Tibial nerve (tissue), 4 donors: ENCODE measurements at regions not wholly inside any gene's neighbourhood (a gene's known extent, or its start where the extent isn't known, plus 50 kb on each side); places are given as distances from the start of the nearest gene placed in this dataset.

Experiments
- DNase-seq, 2 donors: peaks; one replicate each; pipeline ENCODE4 v3.0.0-alpha.2; 2019; ENCODE audit warnings: low spot score in 2 of 2
- H3K27ac ChIP-seq, 4 donors: fragments of 200-600 bp; sonication (generic) in 3 of 4; one replicate each; pipeline ENCODE4 v1.5.1; 2017 to 2019; ENCODE audit warnings: mild to moderate bottlenecking in 1 of 4
- H3K27me3 ChIP-seq, 2 donors: fragments of 200-600 bp; sonication (generic) in 1 of 2; one replicate each; pipeline versions ENCODE4 v1.5.1 to v1.6.0; 2017 to 2019
- H3K36me3 ChIP-seq, 3 donors: fragments of 200-600 bp; sonication (generic); one replicate each; pipeline ENCODE4 v1.5.1; 2018 to 2019
- H3K4me1 ChIP-seq, 4 donors: fragments of 200-600 bp; sonication (generic) in 3 of 4; one replicate each; pipeline ENCODE4 v1.5.1; 2017 to 2019
- H3K4me3 ChIP-seq, 4 donors: fragments of 200-600 bp; sonication (generic) in 3 of 4; one replicate each; pipeline ENCODE4 v1.5.1; 2017 to 2019; ENCODE audit warnings: mild to moderate bottlenecking in 1 of 4, moderate library complexity in 1 of 4
- H3K9me3 ChIP-seq, 4 donors: fragments of 200-600 bp; sonication (generic) in 3 of 4; one replicate each; pipeline ENCODE4 v1.5.1; 2017 to 2019
- EP300 ChIP-seq, 2 donors: sonication (generic); formaldehyde crosslinking; IDR thresholded peaks; one replicate each; pipeline ENCODE4 v1.6.1; 2017; ENCODE audit warnings: antibody characterized with exemption in 2 of 2, mild to moderate bottlenecking in 1 of 2
- POLR2A ChIP-seq, 2 donors: fragments of 450-650 bp; IDR thresholded peaks; one replicate each; pipeline ENCODE4 v1.6.1; 2017; ENCODE audit warnings: antibody characterized with exemption in 2 of 2, mild to moderate bottlenecking in 2 of 2, moderate library complexity in 2 of 2
- WGBS, 2 donors: methylation state at CpG; one replicate each; pipeline ENCODE4 v1.1.5; 2018; 5-methylcytosine and 5-hydroxymethylcytosine counted together
- TF ChIP-seq, protein P1 (sequence below), 5 experiments: fragments of 200-600 bp in 3 of 5; fragments of 450-650 bp in 2 of 5; sonication (generic) in 3 of 5; IDR thresholded peaks; one replicate each; pipeline ENCODE4 v1.5.1; 2016 to 2019; ENCODE audit warnings: antibody characterized with exemption in 5 of 5, mild to moderate bottlenecking in 3 of 5, moderate library complexity in 2 of 5

DNA sequence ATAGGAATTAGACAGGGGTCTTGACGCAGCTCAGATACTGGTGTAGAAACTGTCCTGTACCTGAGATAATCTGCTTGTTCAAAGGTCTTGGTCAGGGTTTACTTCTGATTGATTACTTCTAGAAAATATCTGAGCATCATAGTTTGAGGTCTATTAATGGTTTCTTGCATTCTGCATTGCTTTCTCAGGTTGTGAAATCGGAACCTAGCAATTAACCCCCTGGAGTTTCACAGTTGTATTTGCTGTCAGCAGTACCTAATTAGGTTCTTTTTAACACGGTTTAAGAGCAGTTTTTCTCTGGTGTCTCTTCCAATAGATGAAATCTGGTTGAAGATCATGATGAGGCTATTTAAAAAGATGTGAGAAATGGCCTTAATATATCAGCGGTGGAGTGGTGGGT, 428.6 kb upstream of the SYT4 start:
- no peaks in the 10 kb centered on the region for H3K36me3 ChIP-seq
- H3K27me3 ChIP-seq: no peaks in the 10 kb centered on the region
- WGBS, 2 donors: 67 to 69% methylated on average over 4 of the region's 4 CpGs
- DNase-seq: no peak
- no peaks in the 10 kb centered on the region for H3K9me3 ChIP-seq
- TF ChIP-seq POLR2A (IDR thresholded peaks at IDR 0.05) (no peak), EP300 (IDR thresholded peaks at IDR 0.05) (no peak)
- TF ChIP-seq, protein P1, sequence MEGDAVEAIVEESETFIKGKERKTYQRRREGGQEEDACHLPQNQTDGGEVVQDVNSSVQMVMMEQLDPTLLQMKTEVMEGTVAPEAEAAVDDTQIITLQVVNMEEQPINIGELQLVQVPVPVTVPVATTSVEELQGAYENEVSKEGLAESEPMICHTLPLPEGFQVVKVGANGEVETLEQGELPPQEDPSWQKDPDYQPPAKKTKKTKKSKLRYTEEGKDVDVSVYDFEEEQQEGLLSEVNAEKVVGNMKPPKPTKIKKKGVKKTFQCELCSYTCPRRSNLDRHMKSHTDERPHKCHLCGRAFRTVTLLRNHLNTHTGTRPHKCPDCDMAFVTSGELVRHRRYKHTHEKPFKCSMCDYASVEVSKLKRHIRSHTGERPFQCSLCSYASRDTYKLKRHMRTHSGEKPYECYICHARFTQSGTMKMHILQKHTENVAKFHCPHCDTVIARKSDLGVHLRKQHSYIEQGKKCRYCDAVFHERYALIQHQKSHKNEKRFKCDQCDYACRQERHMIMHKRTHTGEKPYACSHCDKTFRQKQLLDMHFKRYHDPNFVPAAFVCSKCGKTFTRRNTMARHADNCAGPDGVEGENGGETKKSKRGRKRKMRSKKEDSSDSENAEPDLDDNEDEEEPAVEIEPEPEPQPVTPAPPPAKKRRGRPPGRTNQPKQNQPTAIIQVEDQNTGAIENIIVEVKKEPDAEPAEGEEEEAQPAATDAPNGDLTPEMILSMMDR (IDR thresholded peaks at IDR 0.05): no peak
- H3K4me3 ChIP-seq: no peak overlapping the region
- H3K4me1 ChIP-seq: no peaks in the 10 kb centered on the region
- no peak overlapping the region for H3K27ac ChIP-seq

- Histone ChIP-seq H3K27ac (no peak overlapping the region), H3K9me3 (no peaks in the 10 kb centered on the region), H3K4me1 (no peaks in the 10 kb centered on the region), H3K36me3 (no peaks in the 10 kb centered on the region), H3K27me3 (no peaks in the 10 kb centered on the region), H3K4me3 (no peak overlapping the region)
- TF ChIP-seq EP300 (IDR thresholded peaks at IDR 0.05) (no peak), POLR2A (IDR thresholded peaks at IDR 0.05) (no peak)
- TF ChIP-seq, protein P1 (IDR thresholded peaks at IDR 0.05): no peak
- no peak for DNase-seq
- 68 to 78% methylated on average over 4 of the region's 4 CpGs for WGBS, 2 donors
Observed at GRCh38 chr18:43710135-43710534, 432.8 kb upstream of the SYT4 start.

- WGBS, 2 donors: 81 to 86% methylated on average over 3 of the region's 3 CpGs
- no peaks in the 10 kb centered on the region for H3K4me1 ChIP-seq
Observed at GRCh38 chr18:43714343-43715010, 437.2 kb upstream of the SYT4 start.

GRCh38 chr18:43719267-43719795, 442.0 kb upstream of the SYT4 start:
- H3K4me1 ChIP-seq: no peaks in the 10 kb centered on the region
- H3K9me3 ChIP-seq: peaks cover 0 to 22% (median 4%) of the 10 kb centered on the region in 4 donors
- H3K27me3 ChIP-seq: no peaks in the 10 kb centered on the region
- TF ChIP-seq, protein P1 (IDR thresholded peaks at IDR 0.05): no peak
- no peak for TF ChIP-seq POLR2A (IDR thresholded peaks at IDR 0.05)
- no peak for TF ChIP-seq EP300 (IDR thresholded peaks at IDR 0.05)
- H3K4me3 ChIP-seq: no peak overlapping the region
- H3K27ac ChIP-seq: no peak overlapping the region
- H3K36me3 ChIP-seq: no peaks in the 10 kb centered on the region
- no peak for DNase-seq
- WGBS, 2 donors: 65 to 80% methylated on average over 1 of the region's 1 CpG

More at GRCh38 chr18:43714343-43715010, 437.2 kb upstream of the SYT4 start:
- TF ChIP-seq, protein P1 (IDR thresholded peaks at IDR 0.05): no peak
- TF ChIP-seq EP300 (IDR thresholded peaks at IDR 0.05): no peak
- TF ChIP-seq POLR2A (IDR thresholded peaks at IDR 0.05): no peak
- no peak overlapping the region for H3K27ac ChIP-seq
- H3K9me3 ChIP-seq: no peaks in the 10 kb centered on the region
- no peak for DNase-seq
- no peak overlapping the region for H3K4me3 ChIP-seq
- no peaks in the 10 kb centered on the region for H3K27me3 ChIP-seq
- no peaks in the 10 kb centered on the region for H3K36me3 ChIP-seq

DNA sequence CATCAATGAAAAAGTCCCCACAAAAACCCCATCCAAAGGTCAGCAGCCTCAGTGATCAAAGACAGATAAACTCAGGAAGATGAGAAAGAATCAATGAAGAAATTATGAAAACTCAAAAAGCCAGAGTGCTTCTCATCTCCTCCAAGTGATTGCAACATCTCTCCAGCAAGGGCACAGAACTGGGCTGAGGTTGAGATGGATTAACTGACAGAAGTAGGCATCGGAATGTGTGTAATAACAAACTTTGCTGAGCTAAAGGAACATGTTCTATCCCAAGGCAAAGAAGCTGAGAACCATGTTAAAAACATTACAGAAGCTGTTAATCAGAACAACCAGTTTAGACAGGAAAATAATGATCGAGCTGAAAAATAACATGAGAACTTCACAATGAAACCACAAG, 442.8 kb upstream of the SYT4 start:
- Histone ChIP-seq H3K36me3 (no peaks in the 10 kb centered on the region), H3K27ac (no peak overlapping the region), H3K4me1 (no peaks in the 10 kb centered on the region), H3K27me3 (no peaks in the 10 kb centered on the region), H3K9me3 (peaks cover 0 to 25% (median 4%) of the 10 kb centered on the region in 4 donors), H3K4me3 (no peak overlapping the region)
- no peak for DNase-seq
- TF ChIP-seq, protein P1 (IDR thresholded peaks at IDR 0.05): no peak
- TF ChIP-seq POLR2A (IDR thresholded peaks at IDR 0.05) (no peak), EP300 (IDR thresholded peaks at IDR 0.05) (no peak)
- WGBS, 2 donors: 83 to 88% methylated on average over 2 of the region's 2 CpGs
